Keratinocyte (primary cell): ENCODE measurements at regions not wholly inside any gene's neighbourhood (a gene's known extent, or its start where the extent isn't known, plus 50 kb on each side); places are given as distances from the start of the nearest gene placed in this dataset.

Experiments used
- DNase-seq: peaks from one replicate; pipeline ENCODE4 v3.0.0-alpha.2; 2011; ENCODE audit warnings: low read depth, missing footprints, low spot score
- FAIRE-seq: peaks from 2 replicates; lab custom pipeline; 2011; peaks lifted over from hg19 to GRCh38; lab: Jason Lieb, UNC
- H2AFZ ChIP-seq: 2 replicates; pipeline ENCODE4 v1.6.0; 2012; ENCODE audit warnings: low read length, control low read depth, inconsistent platforms; ENCODE audit not compliant: control insufficient read depth
- H3K27ac ChIP-seq: 2 replicates; pipeline ENCODE4 v1.5.1; 2011; ENCODE audit warnings: low read length; ENCODE audit not compliant: control insufficient read depth, insufficient read depth
- H3K27me3 ChIP-seq: 3 replicates; pipeline ENCODE4 v1.6.0; 2011; ENCODE audit warnings: low read length; ENCODE audit not compliant: control insufficient read depth, insufficient read depth; ENCODE audit errors: extremely low read depth
- H3K36me3 ChIP-seq, 2 experiments: 2 replicates in 1 of 2; 3 replicates in 1 of 2; pipeline ENCODE4 v1.5.1; 2011; ENCODE audit warnings: low read length in 2 of 2, mild to moderate bottlenecking in 1 of 2; ENCODE audit not compliant: control insufficient read depth in 2 of 2, insufficient read depth in 2 of 2; ENCODE audit errors: extremely low read depth in 1 of 2
- H3K4me1 ChIP-seq: 3 replicates; pipeline ENCODE4 v1.5.1; 2011; ENCODE audit warnings: low read length; ENCODE audit not compliant: control insufficient read depth, insufficient read depth; ENCODE audit errors: extremely low read depth
- H3K4me2 ChIP-seq: 3 replicates; pipeline ENCODE4 v1.6.0; 2011; ENCODE audit warnings: low read depth, low read length; ENCODE audit not compliant: control insufficient read depth, insufficient read depth; ENCODE audit errors: extremely low read depth
- H3K4me3 ChIP-seq, 3 experiments: fragments of 200-600 bp in 1 of 3; sonication (generic) in 1 of 3; 2 replicates in 2 of 3; 3 replicates in 1 of 3; pipeline ENCODE4 v1.5.1; 2011 to 2016; ENCODE audit warnings: low read length in 3 of 3, mild to moderate bottlenecking in 3 of 3, control low read depth in 2 of 3, inconsistent platforms in 1 of 3, low read depth in 1 of 3, mixed read lengths in 1 of 3, mixed run types in 1 of 3, moderate library complexity in 1 of 3; ENCODE audit not compliant: control insufficient read depth in 2 of 3, insufficient read depth in 2 of 3; ENCODE audit errors: extremely low read depth in 1 of 3
- H3K79me2 ChIP-seq: 2 replicates; pipeline ENCODE4 v1.6.0; 2012; ENCODE audit warnings: low read length; ENCODE audit not compliant: control insufficient read depth, insufficient read depth
- H3K9ac ChIP-seq: 3 replicates; pipeline ENCODE4 v1.6.0; 2011; ENCODE audit warnings: low read length; ENCODE audit not compliant: control insufficient read depth, insufficient read depth; ENCODE audit errors: extremely low read depth
- H3K9me1 ChIP-seq: 3 replicates; pipeline ENCODE4 v1.6.0; 2011; ENCODE audit warnings: low read length; ENCODE audit not compliant: control insufficient read depth, insufficient read depth; ENCODE audit errors: extremely low read depth
- H3K9me3 ChIP-seq: 2 replicates; pipeline ENCODE4 v1.5.1; 2012; ENCODE audit warnings: low read depth, low read length; ENCODE audit not compliant: control insufficient read depth
- H4K20me1 ChIP-seq: 3 replicates; pipeline ENCODE4 v1.6.0; 2011; ENCODE audit warnings: low read length; ENCODE audit not compliant: control insufficient read depth, insufficient read depth; ENCODE audit errors: extremely low read depth
- CTCF ChIP-seq, 3 experiments: IDR thresholded peaks in 1 of 3; conservative IDR thresholded peaks in 1 of 3; optimal IDR thresholded peaks in 1 of 3; 2 replicates in 2 of 3; 3 replicates in 1 of 3; pipeline versions ENCODE3 to v1.5.1; 2011; ENCODE audit warnings: low read length in 3 of 3, mild to moderate bottlenecking in 3 of 3, moderate library complexity in 2 of 3, control low read depth in 1 of 3, inconsistent platforms in 1 of 3; ENCODE audit not compliant: insufficient read depth in 2 of 3; ENCODE audit errors: extremely low read depth in 1 of 3
- EZH2 ChIP-seq: IDR thresholded peaks from one replicate; pipeline ENCODE4 v1.6.1; 2012; ENCODE audit warnings: inconsistent platforms, mild to moderate bottlenecking, low read length, moderate library complexity
- dilution Hi-C: fragments of 300-500 bp; cut with MboI; formaldehyde crosslinking; loops from one replicate; pipeline ENCODE4 v1.7.0; 2020; ENCODE audit warnings: low sequenced_read_pairs; ENCODE audit not compliant: extremely low pct_ligation_motif_present

DNA sequence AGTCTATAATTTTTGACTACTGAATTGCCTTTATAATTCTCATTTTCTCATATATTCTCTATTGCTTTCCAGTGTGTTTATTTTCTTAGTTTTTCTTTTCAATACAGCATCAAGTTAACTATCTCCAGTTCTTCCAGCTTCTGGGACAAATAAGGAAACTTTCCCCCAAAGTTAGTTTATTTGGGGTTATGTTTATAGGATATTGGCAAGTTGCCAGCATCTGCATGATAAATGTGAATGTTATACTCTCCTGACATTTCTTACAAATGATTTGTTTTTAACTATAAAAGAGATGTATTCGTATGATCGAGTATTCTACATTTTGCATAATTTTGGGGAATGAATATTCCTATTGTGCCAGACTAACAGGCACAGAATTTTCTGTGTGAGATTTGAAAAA is 140.6 kb upstream of the KCNJ3 start:
- Histone ChIP-seq H3K9me1 (no peaks in the 10 kb centered on the region), H4K20me1 (no peaks in the 10 kb centered on the region), H3K4me1 (no peaks in the 10 kb centered on the region), H3K79me2 (no peaks in the 10 kb centered on the region), H3K4me3 (no peak overlapping the region), H3K4me2 (no peak overlapping the region), H3K9ac (no peak overlapping the region), H3K36me3 (no peaks in the 10 kb centered on the region), H3K27ac (no peak overlapping the region), H3K27me3 (no peaks in the 10 kb centered on the region), H3K9me3 (no peaks in the 10 kb centered on the region), H2AFZ (no peak overlapping the region)
- TF ChIP-seq EZH2 (no peak), CTCF (optimal IDR thresholded peaks at IDR 0.05 in 1 of 3, IDR thresholded peaks at IDR 0.05 in 1 of 3, conservative IDR thresholded peaks at IDR 0.05 in 1 of 3; ENCODE audit: extremely low read depth in 1 of 3, insufficient read depth in 2 of 3, low read length in 3 of 3) (no peak)
- FAIRE-seq (no peak), DNase-seq (no peak)
- dilution Hi-C loops, result no loop called here

DNA sequence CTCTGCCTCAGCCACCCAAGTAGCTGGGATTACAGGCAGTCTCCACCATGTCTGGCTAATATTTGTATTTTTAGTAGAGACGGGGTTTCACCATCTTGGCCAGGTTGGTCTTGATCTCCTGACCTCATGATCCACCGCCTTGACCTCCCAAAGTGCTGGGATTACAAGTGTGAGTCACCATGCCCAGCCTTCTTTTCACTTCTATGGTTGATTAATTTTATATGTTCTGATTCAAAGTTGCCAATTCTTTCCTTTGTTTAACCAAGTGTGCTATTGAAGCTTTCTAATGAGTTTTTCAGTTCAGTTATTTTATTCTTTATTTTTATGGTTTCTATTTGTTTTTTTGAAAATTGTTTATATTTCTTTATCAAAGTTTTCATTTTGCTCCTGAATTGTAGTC is 133.1 kb upstream of the KCNJ3 start:
- FAIRE-seq (no peak), DNase-seq (no peak)
- Histone ChIP-seq H2AFZ (no peak overlapping the region), H3K36me3 (no peaks in the 10 kb centered on the region), H4K20me1 (no peaks in the 10 kb centered on the region), H3K9me3 (no peaks in the 10 kb centered on the region), H3K27me3 (no peaks in the 10 kb centered on the region), H3K9ac (no peak overlapping the region), H3K9me1 (no peaks in the 10 kb centered on the region), H3K27ac (no peak overlapping the region), H3K4me2 (no peak overlapping the region), H3K4me3 (no peak overlapping the region), H3K79me2 (no peaks in the 10 kb centered on the region), H3K4me1 (no peaks in the 10 kb centered on the region)
- no peak for TF ChIP-seq CTCF (optimal IDR thresholded peaks at IDR 0.05 in 1 of 3, IDR thresholded peaks at IDR 0.05 in 1 of 3, conservative IDR thresholded peaks at IDR 0.05 in 1 of 3; ENCODE audit: extremely low read depth in 1 of 3, insufficient read depth in 2 of 3, low read length in 3 of 3)
- no peak for TF ChIP-seq EZH2
- dilution Hi-C loops, result no loop called here
